Renal pelvis (tissue), 1 donor: ENCODE measurements at regions not wholly inside any gene's neighbourhood (a gene's known extent, or its start where the extent isn't known, plus 50 kb on each side); places are given as distances from the start of the nearest gene placed in this dataset.
"Not testable (repeated sequence)": the region's sequence is repeated elsewhere in the genome, so short reads cannot be mapped to it uniquely, and the experiment has no call there.

Experiments used
- DNase-seq: peaks from one replicate; pipeline ENCODE4 v3.0.0-alpha.2; 2013

GRCh38 chr11:90669094-90669493 is 446.2 kb upstream of the CHORDC1 start:
- no peak for DNase-seq

GRCh38 chr11:90668502-90668901 is 445.7 kb upstream of the CHORDC1 start:
- DNase-seq, result no peak

DNA sequence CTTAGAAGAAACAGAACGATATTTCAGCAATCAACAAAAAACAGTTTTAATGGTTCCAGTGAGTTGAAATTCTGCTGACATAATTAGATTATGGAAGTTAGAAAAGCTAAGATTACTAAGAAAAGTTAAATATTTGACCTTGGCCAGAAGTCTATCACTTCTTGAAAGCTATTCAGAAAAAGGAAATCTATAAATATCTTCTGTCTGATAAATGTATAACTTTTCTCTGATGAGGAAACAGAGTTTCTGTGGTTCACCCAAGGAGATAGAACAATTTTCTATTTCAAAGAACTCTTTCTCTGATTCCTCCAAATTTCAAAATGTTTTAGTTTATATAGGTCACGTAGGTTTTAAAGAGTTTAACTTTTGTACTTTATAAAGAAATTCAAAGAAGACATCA is 438.4 kb upstream of the CHORDC1 start:
- no peak for DNase-seq

- DNase-seq, result no peak
These were observed 433.3 kb upstream of the CHORDC1 start for GRCh38 chr11:90656171-90656570.

DNA sequence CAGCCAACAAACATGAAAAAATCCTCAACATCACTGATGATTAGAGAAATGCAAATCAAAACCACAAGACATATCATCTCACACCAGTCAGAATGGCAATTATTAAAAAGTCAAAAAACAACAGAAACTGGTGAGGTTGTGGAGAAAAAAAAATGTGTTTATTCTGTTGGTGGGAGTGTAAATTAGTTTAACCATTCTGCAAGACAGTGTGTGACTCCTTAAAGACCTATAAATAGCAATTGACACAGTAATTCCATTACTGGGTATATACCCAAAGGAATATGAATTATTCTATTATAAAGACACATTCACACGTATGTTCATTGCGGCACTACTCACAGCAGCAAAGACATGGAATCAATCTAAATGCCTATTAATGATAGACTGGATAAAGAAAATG is 427.3 kb upstream of the CHORDC1 start:
- DNase-seq, result no peak

DNA sequence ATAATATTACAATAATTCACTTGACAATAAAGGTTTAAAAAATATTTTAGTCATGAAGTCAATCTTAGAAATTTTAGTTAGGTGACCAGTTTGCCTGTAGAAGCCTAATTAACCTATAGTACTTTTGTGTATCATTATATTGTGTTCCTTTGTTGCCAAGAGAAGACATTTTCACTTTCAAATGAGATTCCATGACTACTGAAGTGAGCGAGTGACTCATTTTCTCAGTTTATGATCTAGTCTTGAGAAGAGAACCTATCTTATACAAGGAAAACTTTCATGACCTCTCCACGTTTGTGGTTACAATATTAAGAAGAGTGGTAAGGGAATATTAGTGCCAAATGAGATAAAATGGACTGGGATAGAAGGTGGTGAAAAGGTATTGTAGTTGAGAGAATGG is 423.9 kb upstream of the CHORDC1 start:
- DNase-seq, result no peak

DNA sequence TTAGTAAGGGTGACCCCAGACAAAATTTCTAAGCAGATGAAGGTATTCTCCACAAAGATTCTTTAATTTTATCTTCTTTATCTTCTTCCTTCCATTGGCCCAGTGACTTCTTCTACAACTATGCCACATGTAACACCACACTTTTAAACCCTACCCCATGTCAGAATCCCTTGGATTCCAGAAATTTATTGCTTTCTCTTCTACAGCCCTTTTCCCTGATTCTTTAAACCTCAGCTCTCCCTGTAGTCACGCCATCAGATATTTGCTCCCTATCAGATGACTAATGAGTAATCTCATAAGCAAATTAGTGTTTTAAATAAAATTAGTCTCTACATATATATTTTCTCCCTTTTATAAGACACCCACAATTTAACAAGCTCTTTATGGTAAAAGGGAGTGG is 423.4 kb upstream of the CHORDC1 start:
- no peak for DNase-seq

- peak; percentile 30 for DNase-seq
These were observed 416.7 kb upstream of the CHORDC1 start for GRCh38 chr11:90639461-90639993.

DNA sequence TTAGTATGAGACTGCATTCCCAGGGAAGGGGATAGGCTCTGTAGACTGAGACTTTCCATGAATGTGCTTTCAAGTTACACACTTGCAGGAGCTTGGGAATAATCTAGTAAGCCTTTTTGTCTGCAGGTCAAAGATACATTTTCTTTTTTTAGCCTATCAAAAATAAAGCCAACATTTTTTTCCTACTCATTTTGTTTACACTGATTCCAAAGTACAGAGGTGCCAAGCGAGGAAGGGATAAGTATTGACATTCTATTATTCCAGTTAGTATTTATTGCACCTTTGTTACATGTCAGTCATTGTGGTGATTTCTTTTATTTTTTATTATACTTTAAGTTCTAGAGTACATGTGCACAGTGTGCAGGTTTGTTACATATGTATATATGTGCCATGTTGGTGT is 413.0 kb upstream of the CHORDC1 start:
- DNase-seq, result no peak

- peak; percentile 4 for DNase-seq
These were observed 412.3 kb upstream of the CHORDC1 start for GRCh38 chr11:90635151-90635550.

DNA sequence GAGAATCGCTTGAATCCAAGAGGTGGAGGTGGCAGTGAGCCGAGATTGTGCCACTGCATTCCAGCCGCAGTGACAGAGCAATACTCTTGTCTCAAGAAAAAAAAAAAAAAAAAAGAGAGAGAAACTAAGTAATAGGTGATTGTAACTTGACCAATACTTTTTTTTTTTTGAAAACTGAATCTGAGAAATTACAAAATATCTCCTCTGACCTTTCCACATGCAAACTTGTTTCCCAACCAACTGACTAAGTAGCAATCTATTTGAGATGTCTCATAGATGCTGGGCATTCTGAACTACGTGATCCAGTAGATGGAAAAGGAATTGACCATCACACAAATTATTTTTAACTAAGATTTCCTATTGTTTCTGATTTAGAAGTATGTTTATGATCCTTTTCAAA is 407.3 kb upstream of the CHORDC1 start:
- DNase-seq, result no peak

DNA sequence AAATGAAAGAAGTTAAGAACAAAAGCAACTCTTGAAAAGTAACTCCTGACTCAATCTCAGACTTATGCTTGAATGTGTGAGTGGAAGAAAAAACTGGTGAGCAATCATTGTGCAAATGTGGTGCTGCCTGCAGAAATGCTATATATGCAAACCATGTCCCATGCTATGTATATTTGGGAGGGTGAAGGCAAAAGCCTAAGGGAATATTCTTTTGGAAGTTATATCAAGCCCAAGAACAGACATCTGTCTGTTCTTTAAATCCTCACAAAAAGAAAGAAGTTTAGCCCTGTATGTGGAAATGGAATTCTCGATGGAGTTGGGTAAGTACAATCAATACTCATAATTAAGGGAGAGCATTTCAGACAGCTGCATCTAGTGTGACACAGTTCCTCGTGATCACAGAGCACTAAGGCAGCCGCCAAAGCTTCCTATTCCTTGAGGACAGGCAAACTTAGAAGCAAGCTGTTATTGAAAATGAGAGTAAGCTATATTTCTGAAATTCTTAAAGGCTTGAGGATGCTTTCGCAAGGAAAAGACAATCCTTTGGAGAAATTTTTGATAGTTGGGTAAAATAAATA is 406.5 kb upstream of the CHORDC1 start:
- DNase-seq, result no peak

DNA sequence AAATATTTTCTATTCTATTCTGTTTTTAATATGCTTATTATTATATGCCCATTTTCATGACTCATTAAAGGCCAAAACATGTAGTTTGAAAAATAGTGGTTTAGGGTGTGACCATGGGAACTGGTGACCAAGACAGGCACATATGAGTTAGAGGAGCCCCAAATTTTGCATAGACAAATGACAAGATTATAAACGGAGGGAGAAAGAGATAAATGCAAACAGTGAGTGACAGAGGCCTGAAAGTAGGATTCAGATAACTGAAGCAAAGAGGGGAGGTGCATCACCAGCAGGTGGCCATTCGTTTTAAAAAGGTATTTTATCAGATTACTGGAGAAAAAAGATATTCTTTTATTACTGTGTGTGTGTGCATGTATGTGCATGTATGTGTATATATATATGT is 391.5 kb upstream of the CHORDC1 start:
- DNase-seq, result no peak

DNA sequence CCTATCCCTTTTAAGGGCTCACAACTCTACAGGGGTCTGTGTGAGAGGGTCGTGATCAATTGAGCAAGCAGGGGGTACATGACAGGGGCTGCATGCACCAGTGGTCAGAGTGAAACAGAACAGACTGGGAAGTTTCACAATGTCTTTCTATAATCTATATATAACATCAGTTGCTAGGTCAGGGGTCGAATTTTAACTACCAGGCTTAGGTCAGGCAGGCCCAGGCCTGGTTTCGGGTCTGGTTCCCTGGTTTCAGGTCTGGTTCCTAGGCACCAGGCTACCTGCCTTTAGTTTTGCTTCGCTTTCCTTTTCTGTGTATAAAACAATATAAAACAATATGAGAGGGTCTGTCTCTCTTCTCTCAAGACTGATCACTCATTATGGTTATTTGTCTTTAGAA is 390.2 kb upstream of the CHORDC1 start:
- DNase-seq, result not testable (repeated sequence)

GRCh38 chr11:90606721-90607120 is 383.9 kb upstream of the CHORDC1 start:
- no peak for DNase-seq

DNA sequence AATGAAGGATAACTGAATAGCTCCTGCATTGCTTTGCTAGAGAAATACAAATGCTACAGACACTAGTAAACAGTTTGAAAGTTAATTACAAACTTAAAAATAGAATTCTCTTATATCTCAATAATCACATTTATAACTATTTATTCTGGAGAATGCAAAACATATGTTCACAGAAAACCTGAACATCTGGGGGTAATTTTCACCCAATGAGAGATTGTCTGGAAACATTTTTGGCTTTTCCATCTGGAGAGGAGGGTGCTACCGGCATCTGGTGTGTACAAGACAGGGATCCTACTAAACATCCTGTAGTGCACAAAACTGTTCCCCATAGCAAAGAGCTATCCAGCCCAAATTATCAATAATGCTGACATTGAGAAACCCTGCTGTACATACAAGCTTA is 378.4 kb upstream of the CHORDC1 start:
- no peak for DNase-seq

- no peak for DNase-seq
These were observed 371.8 kb upstream of the CHORDC1 start for GRCh38 chr11:90594658-90595057.

DNA sequence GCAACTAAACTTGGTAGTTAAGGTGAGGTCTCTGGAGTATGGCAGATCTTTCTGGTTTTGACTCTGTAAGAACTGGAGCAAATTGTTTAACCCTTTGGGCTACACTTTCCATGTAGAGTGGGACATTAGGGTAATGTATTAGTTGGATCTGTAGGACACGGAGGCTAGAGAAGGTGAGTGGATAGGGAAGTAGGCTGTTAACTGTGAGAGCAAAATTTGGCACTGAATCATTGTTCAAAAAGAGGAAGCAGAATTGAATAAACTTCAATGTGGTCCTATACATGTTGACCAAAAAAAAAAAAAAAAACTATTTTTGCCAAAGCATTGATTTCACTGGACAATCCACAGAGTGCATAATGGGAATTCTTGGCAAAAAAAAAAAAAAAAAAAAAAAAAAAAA is 370.2 kb upstream of the CHORDC1 start:
- DNase-seq, result no peak

- DNase-seq, result no peak
These were observed 367.4 kb upstream of the CHORDC1 start for GRCh38 chr11:90590286-90590685.

DNA sequence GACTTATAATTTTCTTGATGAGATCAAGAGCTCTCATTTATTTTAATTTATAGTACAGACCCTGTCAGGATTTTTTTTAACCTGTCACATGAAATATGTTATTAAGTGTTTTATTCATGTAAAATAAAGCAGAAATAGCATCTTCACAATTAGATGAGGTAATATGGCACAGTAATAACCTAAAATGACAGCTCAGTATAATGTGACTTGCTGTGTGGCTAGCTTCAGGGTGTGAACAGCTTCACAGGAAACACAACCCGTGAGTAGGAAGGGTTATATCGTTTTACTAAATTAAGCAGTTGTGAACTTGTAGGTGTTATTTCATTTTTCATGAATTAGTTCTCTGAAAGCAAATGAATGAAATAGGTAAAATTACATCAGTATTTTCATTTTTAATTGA is 366.9 kb upstream of the CHORDC1 start:
- no peak for DNase-seq

DNA sequence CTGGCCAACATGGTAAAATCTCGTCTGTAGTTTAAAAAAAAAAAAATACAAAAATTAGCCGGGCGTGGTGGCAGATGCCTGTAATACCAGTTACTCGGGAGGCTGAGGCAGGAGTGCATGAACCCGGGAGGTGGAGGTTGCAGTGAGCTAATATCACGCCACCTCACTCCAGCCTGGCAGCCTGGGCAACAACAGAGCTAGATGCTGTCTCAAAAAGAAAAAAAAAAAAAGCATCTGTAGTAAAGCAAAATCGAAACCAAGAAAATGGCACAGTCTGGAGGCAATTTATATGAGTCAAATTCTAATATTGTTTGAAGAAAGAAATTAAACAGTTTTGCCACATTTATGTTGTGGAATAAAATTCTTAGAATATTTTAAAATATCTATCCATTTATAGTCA is 365.0 kb upstream of the CHORDC1 start:
- no peak for DNase-seq

- DNase-seq, result no peak
These were observed 362.6 kb upstream of the CHORDC1 start for GRCh38 chr11:90585491-90585890.

DNA sequence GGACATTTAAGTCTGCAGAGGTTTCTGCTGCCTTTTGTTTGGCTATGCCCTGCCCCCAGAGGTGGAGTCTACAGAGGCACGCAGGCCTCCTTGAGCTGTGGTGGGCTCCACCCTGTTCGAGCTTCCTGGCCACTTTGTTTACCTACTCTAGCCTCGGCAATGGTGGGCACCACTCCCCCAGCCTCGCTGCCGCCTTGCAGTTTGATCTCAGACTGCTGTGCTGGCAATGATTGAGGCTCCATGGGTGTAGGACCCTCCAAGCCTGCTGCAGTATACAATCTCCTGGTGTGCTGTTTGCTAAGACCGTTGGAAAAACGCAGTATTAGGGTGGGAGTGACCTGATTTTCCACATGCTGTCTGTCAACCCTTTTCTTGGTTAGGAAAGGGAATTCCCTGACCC is 360.1 kb upstream of the CHORDC1 start:
- not testable (repeated sequence) for DNase-seq

DNA sequence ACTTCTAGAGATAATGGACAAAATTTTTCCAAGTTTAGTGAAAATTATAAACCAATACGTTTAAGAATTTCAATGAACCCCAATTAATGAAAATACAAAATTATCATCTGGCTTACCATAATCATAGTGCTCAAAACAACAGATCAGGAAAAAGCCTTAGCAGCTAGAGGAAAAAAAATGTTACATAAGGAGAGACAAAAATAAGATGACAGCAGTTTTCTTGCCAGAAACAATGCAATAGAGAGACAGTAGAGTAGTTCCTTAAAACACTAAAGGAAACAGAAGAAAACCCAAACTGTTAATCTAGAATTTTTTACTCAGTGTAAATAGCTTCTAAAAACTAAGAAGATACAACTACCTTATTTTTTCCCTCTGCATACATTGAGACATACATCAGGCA is 341.7 kb upstream of the CHORDC1 start:
- no peak for DNase-seq
